RWPE2 (cell line): ENCODE measurements at regions not wholly inside any gene's neighbourhood (a gene's known extent, or its start where the extent isn't known, plus 50 kb on each side); places are given as distances from the start of the nearest gene placed in this dataset.

ENCODE experiments used
- ATAC-seq: fragments of 200-7000 bp; cut with Tn5 transposase; 3 replicates; pipeline ENCODE4 v1.9.1; 2021; ENCODE audit warnings: low read depth
- DNase-seq: peaks from one replicate; pipeline ENCODE4 v3.0.0-alpha.2; 2020; ENCODE audit warnings: low spot score
- H3K27ac ChIP-seq: fragments of 450-650 bp; 2 replicates; pipeline ENCODE4 v1.5.1; 2017; ENCODE audit warnings: mild to moderate bottlenecking; ENCODE audit not compliant: poor library complexity, severe bottlenecking
- H3K27me3 ChIP-seq: fragments of 250-450 bp; sonication (Bioruptor Pico); 2 replicates; pipeline ENCODE4 v1.5.1; 2021; ENCODE audit warnings: mild to moderate bottlenecking, moderate library complexity; ENCODE audit not compliant: insufficient read depth, poor library complexity, severe bottlenecking
- H3K36me3 ChIP-seq: fragments of 250-450 bp; sonication (Bioruptor Pico); 2 replicates; pipeline ENCODE4 v1.5.1; 2020; ENCODE audit warnings: low read depth, mild to moderate bottlenecking, moderate library complexity
- H3K4me1 ChIP-seq: fragments of 250-450 bp; sonication (Bioruptor Pico); 2 replicates; pipeline ENCODE4 v1.5.1; 2021; ENCODE audit warnings: mild to moderate bottlenecking, moderate library complexity; ENCODE audit not compliant: insufficient read depth, poor library complexity, severe bottlenecking
- H3K4me3 ChIP-seq: fragments of 250-450 bp; sonication (Bioruptor Pico); 2 replicates; pipeline ENCODE4 v1.5.1; 2021; ENCODE audit warnings: mild to moderate bottlenecking, moderate library complexity; ENCODE audit not compliant: severe bottlenecking
- H3K9me3 ChIP-seq: fragments of 250-450 bp; sonication (Bioruptor Pico); 2 replicates; pipeline ENCODE4 v1.5.1; 2021; ENCODE audit warnings: mild to moderate bottlenecking, moderate library complexity; ENCODE audit not compliant: severe bottlenecking
- CTCF ChIP-seq: fragments of 450-650 bp; IDR thresholded peaks from one replicate; pipeline ENCODE4 v1.5.1; 2017; ENCODE audit warnings: mild to moderate bottlenecking, moderate library complexity; ENCODE audit not compliant: poor library complexity, severe bottlenecking

- ATAC-seq: no peak
- no peak for TF ChIP-seq CTCF
Measured at GRCh38 chr13:58865286-58865685, 1233.7 kb downstream of the PCDH17 start.

GRCh38 chr13:58869566-58869965, 1238.0 kb downstream of the PCDH17 start:
- no peak overlapping the region for H3K27ac ChIP-seq
- H3K4me1 ChIP-seq: no peaks in the 10 kb centered on the region
- no peak overlapping the region for H3K4me3 ChIP-seq
- DNase-seq (no peak), ATAC-seq (no peak)
- H3K27me3 ChIP-seq: no peaks in the 10 kb centered on the region
- TF ChIP-seq CTCF: no peak
- no peaks in the 10 kb centered on the region for H3K9me3 ChIP-seq
- no peaks in the 10 kb centered on the region for H3K36me3 ChIP-seq

More at GRCh38 chr13:58865286-58865685, 1233.7 kb downstream of the PCDH17 start:
- Histone ChIP-seq H3K4me1 (no peaks in the 10 kb centered on the region), H3K9me3 (no peaks in the 10 kb centered on the region), H3K4me3 (no peak overlapping the region), H3K36me3 (no peaks in the 10 kb centered on the region), H3K27ac (no peak overlapping the region), H3K27me3 (no peaks in the 10 kb centered on the region)
- DNase-seq: no peak

GRCh38 chr13:58876473-58876872, 1244.9 kb downstream of the PCDH17 start:
- no peaks in the 10 kb centered on the region for H3K9me3 ChIP-seq
- TF ChIP-seq CTCF: no peak
- no peaks in the 10 kb centered on the region for H3K36me3 ChIP-seq
- H3K27ac ChIP-seq: no peak overlapping the region
- DNase-seq (no peak), ATAC-seq (no peak)
- no peak overlapping the region for H3K4me3 ChIP-seq
- H3K4me1 ChIP-seq: no peaks in the 10 kb centered on the region
- no peaks in the 10 kb centered on the region for H3K27me3 ChIP-seq

GRCh38 chr13:58879114-58879513, 1247.6 kb downstream of the PCDH17 start:
- H3K36me3 ChIP-seq: no peaks in the 10 kb centered on the region
- no peak for ATAC-seq
- no peak for TF ChIP-seq CTCF

GRCh38 chr13:58882516-58882915, 1251.0 kb downstream of the PCDH17 start:
- no peaks in the 10 kb centered on the region for H3K9me3 ChIP-seq
- no peak for ATAC-seq
- no peak for TF ChIP-seq CTCF
- H3K27me3 ChIP-seq: no peaks in the 10 kb centered on the region
- H3K4me1 ChIP-seq: no peaks in the 10 kb centered on the region
- no peak overlapping the region for H3K4me3 ChIP-seq
- H3K27ac ChIP-seq: no peak overlapping the region
- DNase-seq: no peak
- no peaks in the 10 kb centered on the region for H3K36me3 ChIP-seq

More at GRCh38 chr13:58879114-58879513, 1247.6 kb downstream of the PCDH17 start:
- Histone ChIP-seq H3K9me3 (no peaks in the 10 kb centered on the region), H3K4me3 (no peak overlapping the region), H3K4me1 (no peaks in the 10 kb centered on the region), H3K27me3 (no peaks in the 10 kb centered on the region), H3K27ac (no peak overlapping the region)
- no peak for DNase-seq
